Fibroblast of skin of back (primary cell): ENCODE measurements at regions not wholly inside any gene's neighbourhood (a gene's known extent, or its start where the extent isn't known, plus 50 kb on each side); places are given as distances from the start of the nearest gene placed in this dataset.

ENCODE experiments used
- DNase-seq: peaks from one replicate; pipeline ENCODE4 v3.0.0-alpha.2; 2013

- DNase-seq, result no peak
Measured at GRCh38 chr7:52135403-52135802, 818.8 kb upstream of the COBL start.

GRCh38 chr7:52129278-52129677 lies 812.7 kb upstream of the COBL start:
- DNase-seq, result no peak

- no peak for DNase-seq
Measured at GRCh38 chr7:52120912-52121311, 804.3 kb upstream of the COBL start.

DNA sequence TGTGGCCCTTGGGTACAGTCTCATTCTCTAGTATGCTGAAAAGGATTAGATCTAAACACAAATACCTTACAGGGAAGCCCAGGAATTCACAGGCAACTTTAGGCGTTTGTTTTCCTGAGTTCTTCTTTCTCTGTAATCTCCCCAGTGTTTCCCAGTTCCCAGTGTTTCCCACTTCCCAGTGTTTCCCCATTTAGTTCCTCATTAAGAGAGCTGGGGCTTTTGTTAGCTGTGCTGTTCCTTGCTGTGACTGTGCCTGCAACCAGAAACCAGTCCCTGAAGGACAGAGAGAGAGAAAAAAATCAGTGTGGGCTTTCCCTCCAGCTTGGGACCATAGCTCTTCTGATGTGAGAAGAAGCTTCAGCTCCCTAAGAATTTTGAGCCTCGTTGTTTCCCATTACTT lies 802.9 kb upstream of the COBL start:
- DNase-seq, result no peak

DNA sequence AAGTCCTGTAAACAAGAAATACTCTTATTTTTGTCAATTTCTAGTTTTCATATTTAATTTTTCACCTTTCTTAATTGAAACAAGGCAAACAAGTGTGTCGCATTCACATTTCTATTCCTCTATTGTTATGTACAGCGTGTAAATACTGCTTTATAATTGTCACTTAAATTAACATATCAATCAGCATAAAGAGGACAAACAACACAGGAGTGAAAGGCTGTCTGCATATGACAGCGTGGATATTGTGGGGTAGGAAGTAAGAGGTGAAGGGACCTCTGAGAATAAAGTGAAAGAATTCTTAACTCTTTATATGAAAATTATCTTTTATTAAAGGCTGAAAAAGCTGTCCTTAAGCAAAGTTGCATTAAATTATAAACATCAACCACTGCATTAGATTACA lies 797.9 kb upstream of the COBL start:
- DNase-seq, result no peak

DNA sequence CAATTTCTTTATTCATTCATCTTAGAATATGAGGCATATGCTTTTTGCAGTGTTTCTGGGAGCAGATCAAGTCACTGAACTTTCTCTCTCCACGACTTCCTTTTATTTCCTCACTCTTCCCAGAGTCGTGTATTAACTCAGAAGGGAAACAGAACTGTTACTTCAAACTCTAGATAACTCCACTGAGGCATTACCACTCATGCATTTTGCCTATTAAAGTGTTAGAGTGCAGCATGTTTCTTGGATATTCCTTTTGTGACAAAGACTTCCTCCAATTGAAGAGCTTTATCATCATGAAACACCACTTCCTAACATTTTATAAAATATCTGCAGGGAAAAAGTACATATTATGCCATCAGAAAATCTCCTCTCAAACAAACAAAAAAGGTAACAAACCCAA lies 797.4 kb upstream of the COBL start:
- DNase-seq, result no peak

DNA sequence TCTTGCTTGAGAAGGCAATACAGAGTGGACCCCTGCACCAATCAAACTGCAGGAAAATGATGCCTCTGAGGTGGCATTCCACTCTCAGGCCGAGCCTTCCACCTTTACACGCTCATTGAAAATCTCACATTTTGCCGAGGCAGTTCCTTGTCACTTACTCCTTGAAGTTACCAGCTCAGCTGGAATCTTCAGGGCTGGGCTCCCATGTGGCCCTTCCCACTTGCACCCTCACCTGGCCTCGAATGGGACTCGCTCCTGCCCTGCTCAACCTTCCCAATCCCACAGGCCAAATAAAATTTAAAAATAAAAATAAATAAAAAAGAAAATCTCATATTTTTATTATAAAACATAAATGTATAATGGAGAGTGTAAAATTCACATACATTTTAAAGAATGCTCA lies 790.7 kb upstream of the COBL start:
- no peak for DNase-seq

DNA sequence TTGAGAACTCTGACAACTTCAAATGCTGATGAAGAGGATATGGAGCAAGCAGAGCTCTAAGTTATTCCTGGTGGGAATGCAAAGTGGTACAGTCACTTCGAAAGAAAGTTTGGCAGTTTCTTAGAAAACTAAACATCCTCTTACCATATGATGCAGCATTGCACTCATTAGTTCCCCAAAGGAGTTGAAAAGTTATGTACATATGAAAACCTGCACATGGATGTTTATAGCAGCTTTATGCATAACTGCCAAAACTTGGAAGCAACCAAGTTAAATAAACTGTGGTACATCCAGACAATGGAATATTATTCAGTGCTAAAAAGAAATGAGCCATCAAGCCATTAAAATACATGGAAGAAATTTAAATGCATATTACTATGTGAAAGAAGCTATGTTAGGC lies 779.3 kb upstream of the COBL start:
- DNase-seq, result no peak

DNA sequence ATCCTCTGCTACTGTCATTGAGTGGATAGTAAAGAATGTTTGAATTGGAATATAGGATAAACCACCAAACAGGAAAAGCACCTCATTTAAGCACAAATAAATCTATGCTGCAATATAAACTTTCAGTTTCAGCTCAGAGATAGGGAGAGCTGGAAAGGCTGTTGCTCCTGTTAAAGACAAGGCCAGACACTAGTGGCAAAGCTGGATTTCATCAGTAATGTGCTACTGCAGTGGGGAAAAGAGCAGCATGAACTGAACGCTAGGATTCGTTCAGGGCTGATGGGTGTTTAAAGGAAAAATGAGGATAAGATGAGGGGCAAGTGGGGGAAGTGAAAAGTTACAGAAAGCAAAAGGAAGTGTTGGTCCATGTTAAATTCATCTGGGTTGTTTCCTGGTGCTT lies 775.4 kb upstream of the COBL start:
- no peak for DNase-seq

GRCh38 chr7:52091101-52091500 lies 774.5 kb upstream of the COBL start:
- no peak for DNase-seq

- DNase-seq, result no peak
Measured at GRCh38 chr7:52088008-52088901, 771.6 kb upstream of the COBL start.

DNA sequence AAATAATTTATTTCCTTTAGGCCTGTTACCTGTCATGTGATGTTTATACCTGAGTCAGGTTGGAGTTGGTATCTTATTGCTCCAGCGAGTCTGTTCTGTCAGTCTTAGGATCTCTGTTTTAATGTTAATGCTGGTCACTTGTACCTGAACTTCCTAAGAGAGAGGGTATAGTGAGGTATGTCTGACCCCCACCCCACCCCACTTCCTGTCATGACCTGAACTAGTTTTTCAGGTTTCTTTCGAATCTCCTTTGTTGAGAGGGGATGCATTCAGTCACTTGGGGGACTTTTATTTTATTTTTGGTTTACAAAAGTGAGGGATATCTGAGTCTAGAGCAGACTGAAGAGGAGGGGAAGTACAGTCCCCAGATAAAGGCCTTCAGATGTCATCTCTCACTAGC lies 769.0 kb upstream of the COBL start:
- no peak for DNase-seq

- DNase-seq, result no peak
Measured at GRCh38 chr7:52080493-52080892, 763.9 kb upstream of the COBL start.

GRCh38 chr7:52079726-52080125 lies 763.1 kb upstream of the COBL start:
- no peak for DNase-seq

- no peak for DNase-seq
Measured at GRCh38 chr7:52077571-52077970, 761.0 kb upstream of the COBL start.

DNA sequence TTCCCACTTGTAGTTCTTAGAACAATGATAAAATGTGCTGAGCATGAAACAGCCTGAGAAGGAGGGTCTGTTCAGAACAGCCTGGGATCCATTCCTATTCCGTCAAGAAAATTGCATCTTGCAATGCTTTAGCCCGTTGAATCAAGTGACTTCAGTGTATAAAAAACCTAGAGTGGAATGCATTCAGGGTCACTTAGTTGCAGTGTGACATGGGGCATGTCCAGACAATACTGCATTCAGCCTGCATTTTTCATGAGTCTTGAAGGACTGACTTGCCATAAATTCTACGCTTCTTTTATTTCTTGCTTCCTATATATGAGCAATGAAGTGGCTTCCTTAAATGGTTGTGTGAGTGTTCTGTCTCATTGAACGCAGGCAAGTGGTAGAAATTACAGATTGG lies 758.3 kb upstream of the COBL start:
- DNase-seq, result no peak

DNA sequence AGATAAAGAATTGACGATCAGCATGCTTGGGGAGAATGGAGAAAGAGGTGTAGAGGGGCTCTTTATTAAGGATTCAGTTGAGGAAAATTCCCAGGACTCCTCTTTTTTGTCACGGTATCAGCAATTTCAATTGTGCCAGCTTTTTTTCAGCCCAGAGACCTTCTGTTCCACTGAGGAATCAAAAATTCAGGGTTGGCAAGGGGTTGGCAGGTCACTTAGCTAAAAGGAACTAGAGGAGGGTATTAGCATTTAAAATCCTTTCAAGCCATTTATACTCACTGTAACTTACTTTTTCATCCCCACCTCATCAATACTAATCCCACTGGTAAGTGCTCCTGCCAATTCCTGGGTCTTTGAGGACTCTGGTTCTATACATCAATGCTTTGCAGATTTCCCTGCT lies 757.5 kb upstream of the COBL start:
- DNase-seq, result no peak

DNA sequence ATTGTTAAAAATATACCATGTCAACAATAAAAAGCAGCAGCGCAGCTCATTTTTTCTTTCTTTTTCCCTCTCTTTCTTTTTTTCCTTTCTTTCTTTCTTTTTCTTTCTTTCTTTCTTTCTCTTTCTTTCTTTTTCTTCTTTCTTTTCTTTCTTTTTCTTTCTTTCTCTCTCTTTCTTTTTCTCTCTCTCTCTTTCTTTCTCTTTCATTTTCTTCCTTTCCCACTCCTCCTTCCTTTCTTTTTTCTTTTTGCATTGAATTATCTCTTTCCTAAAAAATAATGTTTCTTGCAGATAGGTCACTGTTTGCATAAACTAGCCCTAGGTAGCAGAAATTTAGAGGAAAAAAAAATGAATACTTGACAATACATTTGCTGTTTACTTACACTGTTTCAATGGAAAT lies 755.1 kb upstream of the COBL start:
- DNase-seq, result no peak

- DNase-seq, result no peak
Measured at GRCh38 chr7:52064493-52064892, 747.9 kb upstream of the COBL start.

GRCh38 chr7:52061666-52062065 lies 745.1 kb upstream of the COBL start:
- no peak for DNase-seq

DNA sequence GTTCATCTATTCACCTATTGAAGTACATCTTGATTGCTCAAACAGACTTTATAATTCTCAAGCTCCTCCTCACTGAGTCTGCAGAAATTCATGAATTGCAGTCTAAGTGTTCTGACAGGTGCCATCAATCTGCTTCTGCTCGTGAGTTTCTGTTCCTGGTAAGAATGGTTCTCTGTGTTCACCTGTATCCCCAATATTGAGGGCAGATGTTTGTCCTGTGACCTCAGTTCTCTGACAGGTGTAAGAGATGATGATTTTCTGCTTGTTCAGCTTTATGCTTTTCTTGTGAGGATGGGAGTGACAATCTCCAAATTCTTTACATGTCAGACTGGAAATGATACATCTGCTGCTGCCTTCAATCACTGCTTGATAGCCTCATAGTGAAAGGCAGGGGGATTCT lies 736.9 kb upstream of the COBL start:
- DNase-seq, result no peak

- no peak for DNase-seq
Measured at GRCh38 chr7:52030722-52031121, 714.1 kb upstream of the COBL start.

GRCh38 chr7:52026140-52026539 lies 709.5 kb upstream of the COBL start:
- no peak for DNase-seq

GRCh38 chr7:52021343-52021742 lies 704.7 kb upstream of the COBL start:
- no peak for DNase-seq

DNA sequence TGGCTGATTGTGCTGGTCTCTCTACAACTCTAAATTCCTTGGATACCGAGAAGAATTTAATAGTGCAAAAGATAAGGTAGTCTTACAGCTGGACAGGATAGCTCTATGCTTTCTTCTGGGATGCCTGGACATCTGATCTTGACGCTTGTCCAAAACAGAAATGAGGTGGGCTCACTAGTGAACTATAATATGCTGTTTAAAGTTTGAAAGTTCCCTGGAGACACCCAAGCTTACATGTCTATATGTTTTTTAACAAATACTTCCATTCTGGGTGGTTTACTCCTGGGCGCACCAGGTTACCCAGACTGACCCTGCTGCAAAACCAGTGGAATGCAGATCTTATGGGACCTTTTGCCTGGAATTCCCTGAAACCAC lies 702.1 kb upstream of the COBL start:
- no peak for DNase-seq
